AG10803 (cell line): ENCODE measurements at regions not wholly inside any gene's neighbourhood (a gene's known extent, or its start where the extent isn't known, plus 50 kb on each side); places are given as distances from the start of the nearest gene placed in this dataset.
"Not testable (repeated sequence)": the region's sequence is repeated elsewhere in the genome, so short reads cannot be mapped to it uniquely, and the experiment has no call there.

Source experiments
- DNase-seq: peaks from one replicate; pipeline ENCODE4 v3.0.0; 2010; ENCODE audit warnings: low read depth
- H3K4me3 ChIP-seq: 2 replicates; pipeline ENCODE4 v1.5.1; 2011; ENCODE audit warnings: mild to moderate bottlenecking, low read length, control low read depth
- CTCF ChIP-seq: conservative IDR thresholded peaks from 2 replicates; pipeline ENCODE4 v1.5.1; 2011; ENCODE audit warnings: mild to moderate bottlenecking, low read length, control low read depth, inconsistent platforms

DNA sequence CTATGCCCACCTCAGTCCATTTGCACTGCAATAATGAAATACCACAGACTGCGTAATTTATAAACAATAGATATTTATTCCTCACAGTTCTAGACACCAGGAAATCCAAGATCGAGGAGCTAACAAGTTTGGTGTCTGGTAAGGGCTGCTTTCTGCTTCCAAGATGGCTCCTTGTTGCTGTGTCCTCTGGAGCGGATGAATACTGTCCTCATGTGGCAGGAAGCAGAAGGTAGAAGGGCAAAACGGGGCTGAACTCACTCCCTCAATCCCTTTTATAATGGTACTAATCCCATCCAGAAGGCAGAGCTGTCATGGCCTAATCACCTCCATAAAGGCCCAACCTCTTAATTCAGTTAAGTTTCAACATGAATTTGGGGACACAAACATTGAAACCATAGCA is 75.3 kb downstream of the P2RY1 start:
- no peak for TF ChIP-seq CTCF
- H3K4me3 ChIP-seq: no peak overlapping the region
- no peak for DNase-seq

DNA sequence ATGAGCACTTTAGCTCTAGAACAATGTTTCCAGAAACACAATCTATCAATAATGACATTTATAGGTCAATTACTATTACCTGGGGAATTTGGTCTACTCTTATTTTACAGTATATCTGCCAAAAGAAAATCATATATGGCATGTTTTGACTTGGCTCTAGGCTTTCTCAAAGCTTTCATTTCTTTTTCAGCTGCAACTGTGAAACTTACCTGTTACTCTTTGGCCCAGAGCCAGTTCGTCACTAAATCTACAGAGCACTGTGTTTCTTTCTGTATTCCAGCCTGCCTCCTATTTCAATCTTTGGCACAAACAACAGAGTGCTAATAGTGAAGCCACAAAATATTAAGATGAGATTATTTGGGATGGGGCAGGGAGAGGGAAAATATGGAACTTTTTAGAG is 76.0 kb downstream of the P2RY1 start:
- no peak overlapping the region for H3K4me3 ChIP-seq
- TF ChIP-seq CTCF: no peak
- no peak for DNase-seq

DNA sequence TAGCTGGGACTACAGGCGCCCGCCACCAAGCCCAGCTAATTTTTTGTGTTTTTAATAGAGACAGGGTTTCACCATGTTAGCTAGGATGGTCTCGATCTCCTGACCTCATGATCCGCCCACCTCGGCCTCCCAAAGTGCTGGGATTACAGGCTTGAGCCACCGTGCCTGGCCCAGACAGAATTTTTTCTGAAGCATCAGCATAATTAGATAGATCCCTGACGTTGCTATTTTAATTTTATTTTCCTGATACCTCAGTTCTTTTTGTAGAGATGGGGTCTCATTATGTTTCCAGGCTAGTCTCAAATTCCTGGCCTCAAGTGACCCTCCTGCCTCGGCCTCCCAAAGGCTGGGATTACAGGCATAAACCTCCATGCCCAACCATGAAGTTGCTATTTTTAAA is 79.8 kb downstream of the P2RY1 start:
- not testable (repeated sequence) for H3K4me3 ChIP-seq

GRCh38 chr3:152915695-152916094 is 80.8 kb downstream of the P2RY1 start:
- H3K4me3 ChIP-seq: no peak overlapping the region
- no peak for DNase-seq
- no peak for TF ChIP-seq CTCF

More for the DNA sequence above, 79.8 kb downstream of the P2RY1 start:
- DNase-seq: not testable (repeated sequence)

DNA sequence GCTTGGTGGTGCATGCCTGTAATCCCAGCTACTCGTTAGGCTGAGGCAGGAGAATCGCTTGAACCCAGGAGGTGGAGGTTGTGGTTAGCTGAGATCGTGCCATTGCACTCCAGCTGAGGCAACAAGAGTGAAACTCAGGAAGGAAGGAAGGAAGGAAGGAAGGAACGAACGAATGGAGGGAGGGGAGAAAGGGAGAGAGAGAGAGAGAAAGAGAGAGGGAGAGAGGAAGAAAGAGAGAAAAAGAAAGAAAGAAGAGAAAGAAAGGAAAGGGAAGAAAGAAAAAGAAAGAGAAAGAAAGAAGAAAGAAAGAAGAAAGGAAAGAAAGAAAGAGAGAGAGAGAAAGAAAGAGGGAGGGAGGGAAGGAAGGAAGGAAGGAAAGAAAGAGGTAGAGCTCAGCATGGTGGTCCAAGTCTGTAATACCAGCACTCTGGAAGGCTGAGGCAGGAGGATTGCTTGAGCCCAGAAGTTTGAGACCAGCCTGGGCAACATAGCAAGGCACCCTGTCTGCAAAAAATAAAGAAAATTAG is 81.9 kb downstream of the P2RY1 start:
- no peak for TF ChIP-seq CTCF
- H3K4me3 ChIP-seq: no peak overlapping the region
- DNase-seq: no peak

GRCh38 chr3:152921351-152921750 is 86.4 kb downstream of the P2RY1 start:
- TF ChIP-seq CTCF: no peak
- H3K4me3 ChIP-seq: no peak overlapping the region
- DNase-seq: no peak

DNA sequence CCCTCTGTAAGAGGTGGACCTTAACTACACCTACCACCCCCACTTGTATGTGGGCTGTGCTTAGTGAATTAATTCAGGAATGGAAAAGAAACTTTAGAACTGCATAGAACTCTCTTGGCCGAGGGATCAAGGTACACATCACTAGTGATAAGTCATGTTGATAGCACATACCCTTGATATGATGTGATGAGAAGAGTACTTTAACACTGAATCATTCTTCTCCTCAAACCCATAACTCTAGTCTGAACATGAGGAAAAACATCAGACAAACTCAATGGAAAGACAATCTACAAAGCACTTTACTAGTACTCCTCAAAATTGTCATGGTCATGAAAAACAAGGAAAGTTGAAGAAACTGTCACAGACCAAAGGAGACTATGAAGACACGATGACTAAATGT is 87.6 kb downstream of the P2RY1 start:
- DNase-seq: no peak
- no peak for TF ChIP-seq CTCF
- no peak overlapping the region for H3K4me3 ChIP-seq

- no peak for DNase-seq
- TF ChIP-seq CTCF: no peak
- H3K4me3 ChIP-seq: no peak overlapping the region
Measured at GRCh38 chr3:152927131-152927530, 92.2 kb downstream of the P2RY1 start.
